ENCODE measurements at regions not wholly inside any gene's neighbourhood (a gene's known extent, or its start where the extent isn't known, plus 50 kb on each side); places are given as distances from the start of the nearest gene placed in this dataset.

GRCh38 chr2:11955884-11956291, 209.5 kb downstream of the LPIN1 start:
- DNase-seq: no peak

GRCh38 chr2:11962707-11963328, 216.4 kb downstream of the LPIN1 start:
- no peak for DNase-seq

GRCh38 chr2:11963966-11964365, 217.5 kb downstream of the LPIN1 start:
- no peak for DNase-seq

GRCh38 chr2:11967946-11968465, 221.6 kb downstream of the LPIN1 start:
- no peak for DNase-seq

- no peak for DNase-seq
Measured at GRCh38 chr2:11968521-11968920, 222.1 kb downstream of the LPIN1 start.

- DNase-seq: no peak
Measured at GRCh38 chr2:11969774-11970173, 223.3 kb downstream of the LPIN1 start.

GRCh38 chr2:11974573-11974972, 228.1 kb downstream of the LPIN1 start:
- DNase-seq: no peak

- DNase-seq: no peak
Measured at GRCh38 chr2:11975373-11975772, 228.9 kb downstream of the LPIN1 start.

GRCh38 chr2:11976073-11976472, 229.6 kb downstream of the LPIN1 start:
- no peak for DNase-seq

GRCh38 chr2:11977766-11978524, 231.5 kb downstream of the LPIN1 start:
- DNase-seq: no peak

- DNase-seq: no peak
Measured at GRCh38 chr2:11980809-11981208, 234.4 kb downstream of the LPIN1 start.

GRCh38 chr2:11983401-11983800, 237.0 kb downstream of the LPIN1 start:
- no peak for DNase-seq

- no peak for DNase-seq
Measured at GRCh38 chr2:11983870-11984269, 237.4 kb downstream of the LPIN1 start.

GRCh38 chr2:11984316-11985158, 238.1 kb downstream of the LPIN1 start:
- no peak for DNase-seq

GRCh38 chr2:11985817-11986566, 239.6 kb downstream of the LPIN1 start:
- no peak for DNase-seq

- no peak for DNase-seq
Measured at GRCh38 chr2:11987151-11987550, 240.7 kb downstream of the LPIN1 start.

- no peak for DNase-seq
Measured at GRCh38 chr2:11988691-11989353, 242.4 kb downstream of the LPIN1 start.

- no peak for DNase-seq
Measured at GRCh38 chr2:11989354-11989703, 242.9 kb downstream of the LPIN1 start.

GRCh38 chr2:11990576-11990975, 244.1 kb downstream of the LPIN1 start:
- no peak for DNase-seq

GRCh38 chr2:11993749-11994148, 247.3 kb downstream of the LPIN1 start:
- DNase-seq: no peak

- no peak for DNase-seq
Measured at GRCh38 chr2:11995456-11995855, 249.0 kb downstream of the LPIN1 start.

- no peak for DNase-seq
Measured at GRCh38 chr2:11996618-11997017, 250.2 kb downstream of the LPIN1 start.
